ENCODE measurements at regions not wholly inside any gene's neighbourhood (a gene's known extent, or its start where the extent isn't known, plus 50 kb on each side); places are given as distances from the start of the nearest gene placed in this dataset.

DNA sequence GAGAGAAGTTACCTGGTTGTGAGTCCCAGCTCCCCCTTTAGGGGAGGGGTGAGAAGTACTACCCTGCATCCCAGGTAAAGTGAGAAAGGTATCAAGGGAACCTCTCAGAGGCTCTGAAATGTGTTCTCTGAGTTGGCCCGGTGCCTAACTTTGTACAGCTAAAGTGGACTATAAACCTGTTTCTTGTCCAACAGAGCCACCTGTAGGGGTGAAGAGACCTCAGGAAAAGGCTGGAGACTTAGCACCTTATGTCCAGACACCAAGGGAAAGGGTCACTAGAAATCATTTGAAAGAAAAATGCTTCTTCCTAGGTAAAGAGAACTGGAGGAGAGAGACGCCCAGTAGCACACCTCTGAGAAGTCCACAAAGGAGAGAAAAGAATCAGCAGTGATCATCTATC lies 108.3 kb upstream of the KIF2A start:
- Histone ChIP-seq H3K9me3 (peaks cover 0 to 3% (median 0%) of the 10 kb centered on the region in 4 donors), H3K4me1 (no peaks in the 10 kb centered on the region), H3K27ac (no peak overlapping the region), H3K4me3 (no peak overlapping the region), H3K27me3 (no peaks in the 10 kb centered on the region), H3K36me3 (no peaks in the 10 kb centered on the region)
- intact Hi-C loops (cut with DNase I), result no loop called here
- TF ChIP-seq POLR2A (IDR thresholded peaks at IDR 0.05) (no peak), EP300 (IDR thresholded peaks at IDR 0.05) (no peak), CTCF (IDR thresholded peaks at IDR 0.05) (no peak), POLR2AphosphoS5 (IDR thresholded peaks at IDR 0.05) (no peak)
- 73 to 86% methylated on average over 2 of the region's 2 CpGs for WGBS, 2 donors
- no peak for DNase-seq

GRCh38 chr5:62198421-62198820 lies 107.6 kb upstream of the KIF2A start:
- Histone ChIP-seq H3K4me1 (no peaks in the 10 kb centered on the region), H3K4me3 (no peak overlapping the region), H3K27ac (no peak overlapping the region), H3K36me3 (no peaks in the 10 kb centered on the region), H3K9me3 (no peaks in the 10 kb centered on the region), H3K27me3 (no peaks in the 10 kb centered on the region)
- 79 to 80% methylated on average over 2 of the region's 2 CpGs for WGBS, 2 donors
- intact Hi-C loops (cut with DNase I), result no loop called here
- no peak for DNase-seq
- TF ChIP-seq EP300 (IDR thresholded peaks at IDR 0.05), result no peak
- TF ChIP-seq CTCF (IDR thresholded peaks at IDR 0.05), result no peak
- no peak for TF ChIP-seq POLR2A (IDR thresholded peaks at IDR 0.05)
- no peak for TF ChIP-seq POLR2AphosphoS5 (IDR thresholded peaks at IDR 0.05)

DNA sequence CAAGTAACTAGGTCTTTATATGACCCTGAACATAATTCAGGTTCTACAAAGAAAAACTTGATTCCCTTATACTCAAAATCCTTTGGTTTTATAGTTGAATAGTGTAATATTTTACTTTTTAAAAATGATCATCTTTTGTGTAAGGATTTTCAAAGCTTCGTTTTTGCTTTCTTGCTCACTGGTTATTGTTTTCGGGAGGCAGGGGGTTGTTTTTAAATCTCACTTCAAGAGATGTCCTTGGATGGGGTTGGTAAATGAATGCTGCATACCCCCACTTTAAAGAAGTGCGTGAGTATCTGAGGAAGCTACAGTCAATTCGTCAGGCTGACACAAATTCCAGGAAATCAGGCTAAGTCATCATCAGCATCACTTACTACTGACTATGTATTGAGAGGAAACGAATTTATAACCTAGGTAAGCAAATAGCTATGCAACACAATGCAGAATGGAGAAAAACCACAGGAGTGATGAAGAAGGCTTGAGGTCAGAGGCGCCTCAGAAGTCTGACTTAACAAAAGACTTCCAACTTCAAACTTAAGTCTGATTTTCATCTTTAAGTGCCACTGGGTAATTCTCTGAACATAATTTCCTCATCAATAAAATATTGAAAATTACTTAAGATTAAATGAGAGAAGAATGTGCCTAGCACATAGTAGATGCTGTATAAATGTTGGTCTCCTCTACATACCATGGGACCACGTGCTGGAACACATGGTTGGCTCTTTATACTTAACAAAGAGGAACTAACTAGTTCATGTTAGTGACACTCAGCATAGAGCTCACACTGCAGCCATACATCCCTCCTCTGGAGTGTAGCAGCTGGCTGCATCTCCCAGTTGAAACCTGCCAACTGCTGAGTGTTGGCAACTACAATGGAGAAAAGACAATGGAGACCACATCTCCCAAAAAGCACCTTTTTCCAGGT lies 106.0 kb upstream of the KIF2A start:
- Histone ChIP-seq H3K36me3 (no peaks in the 10 kb centered on the region), H3K9me3 (no peaks in the 10 kb centered on the region), H3K4me1 (no peaks in the 10 kb centered on the region), H3K27me3 (no peaks in the 10 kb centered on the region), H3K4me3 (no peak overlapping the region), H3K27ac (no peak overlapping the region)
- no peak for TF ChIP-seq POLR2A (IDR thresholded peaks at IDR 0.05)
- no peak for TF ChIP-seq CTCF (IDR thresholded peaks at IDR 0.05)
- TF ChIP-seq EP300 (IDR thresholded peaks at IDR 0.05), result no peak
- no peak for TF ChIP-seq POLR2AphosphoS5 (IDR thresholded peaks at IDR 0.05)
- intact Hi-C loops (cut with DNase I), result no loop called here
- WGBS, 2 donors, result 63 to 70% methylated on average over 7 of the region's 7 CpGs
- no peak for DNase-seq

DNA sequence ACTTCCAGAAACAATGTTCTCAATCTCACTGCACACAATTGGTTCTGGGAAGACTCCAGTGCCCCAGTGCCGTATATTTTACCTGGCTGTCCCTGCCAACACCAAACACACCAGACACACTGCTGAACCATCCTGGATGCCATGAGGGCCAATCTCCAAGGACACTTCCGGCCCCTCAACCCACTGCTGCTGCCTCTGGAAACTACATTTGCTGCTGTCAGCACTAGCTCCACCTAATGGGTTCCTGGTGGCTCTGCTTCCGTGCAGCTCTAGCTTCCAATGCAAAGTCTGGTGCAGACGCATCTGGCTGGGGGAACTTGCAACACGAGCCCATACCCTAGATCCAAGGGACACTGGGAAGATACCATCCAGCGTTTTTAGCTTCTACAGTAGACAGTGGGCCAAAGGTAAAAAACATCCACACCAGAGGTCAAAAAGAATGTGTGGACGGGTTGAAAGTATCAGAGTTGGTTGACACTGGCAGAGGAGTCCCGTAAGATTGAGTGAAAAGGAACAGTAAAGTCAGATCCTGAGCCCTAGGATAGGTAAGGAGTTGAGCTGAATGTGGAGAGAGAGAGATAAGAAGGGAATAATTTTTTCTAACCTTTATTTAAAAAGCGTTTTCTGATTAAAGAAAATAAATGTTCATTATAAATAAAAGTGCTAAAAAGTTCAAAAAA lies 99.7 kb upstream of the KIF2A start:
- H3K4me1 ChIP-seq, result no peaks in the 10 kb centered on the region
- intact Hi-C loops (cut with DNase I), result no loop called here
- no peak overlapping the region for H3K4me3 ChIP-seq
- no peak for DNase-seq
- H3K36me3 ChIP-seq, result no peaks in the 10 kb centered on the region
- WGBS, 2 donors, result 55 to 74% methylated on average over 9 of the region's 9 CpGs
- H3K27ac ChIP-seq, result no peak overlapping the region
- H3K9me3 ChIP-seq, result no peaks in the 10 kb centered on the region
- TF ChIP-seq CTCF (IDR thresholded peaks at IDR 0.05) (no peak), POLR2AphosphoS5 (IDR thresholded peaks at IDR 0.05) (no peak), POLR2A (IDR thresholded peaks at IDR 0.05) (no peak), EP300 (IDR thresholded peaks at IDR 0.05) (no peak)
- no peaks in the 10 kb centered on the region for H3K27me3 ChIP-seq

All from sigmoid colon (tissue), 6 donors.